Ishikawa (cell line): ENCODE measurements at regions not wholly inside any gene's neighbourhood (a gene's known extent, or its start where the extent isn't known, plus 50 kb on each side); places are given as distances from the start of the nearest gene placed in this dataset.

Experiments
- CEBPB ChIP-seq: IDR thresholded peaks from 2 replicates; pipeline ENCODE4 v1.6.1; 2012
- CREB1 ChIP-seq: IDR thresholded peaks from 2 replicates; pipeline ENCODE4 v1.6.1; 2012; ENCODE audit warnings: low read depth
- EGR1 ChIP-seq: IDR thresholded peaks from 2 replicates; pipeline ENCODE4 v1.6.1; 2012
- EP300 ChIP-seq: IDR thresholded peaks from 2 replicates; pipeline ENCODE4 v1.6.1; 2012; ENCODE audit warnings: borderline replicate concordance
- FOXM1 ChIP-seq: IDR thresholded peaks from 2 replicates; pipeline ENCODE4 v1.6.1; 2012; ENCODE audit warnings: low read depth, borderline replicate concordance
- MAX ChIP-seq: IDR thresholded peaks from 2 replicates; pipeline ENCODE4 v1.6.1; 2012
- NFIC ChIP-seq: IDR thresholded peaks from 2 replicates; pipeline ENCODE4 v1.6.1; 2012
- RAD21 ChIP-seq: IDR thresholded peaks from 2 replicates; pipeline ENCODE4 v1.6.1; 2012; ENCODE audit warnings: low read depth
- TAF1 ChIP-seq: IDR thresholded peaks from 2 replicates; pipeline ENCODE4 v1.6.1; 2012; ENCODE audit warnings: low read depth, mild to moderate bottlenecking
- TEAD4 ChIP-seq: IDR thresholded peaks from 2 replicates; pipeline ENCODE4 v1.6.1; 2012
- USF1 ChIP-seq: IDR thresholded peaks from 2 replicates; pipeline ENCODE4 v1.6.1; 2012
- YY1 ChIP-seq: IDR thresholded peaks from 2 replicates; pipeline ENCODE4 v1.6.1; 2012; ENCODE audit warnings: low read depth
- TF ChIP-seq, protein P1 (sequence below): IDR thresholded peaks from 2 replicates; pipeline ENCODE4 v1.6.1; 2012; ENCODE audit warnings: low read depth, mild to moderate bottlenecking

DNA sequence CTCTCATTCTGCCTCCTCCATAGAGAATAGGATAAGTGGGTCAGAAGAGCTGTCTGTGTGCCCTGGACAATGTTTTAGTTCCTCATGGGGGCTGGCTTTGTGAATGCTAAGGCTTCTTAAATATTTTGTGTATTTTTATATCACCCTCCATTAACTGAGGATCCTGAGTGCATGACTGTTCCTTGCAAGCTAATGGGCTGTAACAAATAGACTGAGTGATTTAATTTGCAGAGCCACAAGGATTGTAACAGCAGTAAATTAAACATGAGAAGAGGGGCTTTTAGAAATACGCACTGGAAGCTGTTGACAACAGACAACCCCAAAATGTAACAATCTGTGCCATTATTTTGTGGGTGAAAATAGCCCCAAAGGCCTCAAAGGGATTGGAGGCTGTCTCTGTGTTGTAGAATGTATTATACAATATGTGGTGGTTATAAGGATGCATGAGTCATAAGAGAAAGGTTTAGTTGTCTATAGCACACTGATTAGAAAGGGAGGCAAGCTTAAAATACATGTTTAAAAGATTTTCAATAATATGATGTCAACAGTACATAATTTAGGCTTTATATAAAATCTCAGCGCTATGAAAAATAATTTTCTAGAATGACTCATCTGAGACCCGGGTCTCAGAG lies 152.7 kb upstream of the ACTBL2 start:
- TF ChIP-seq EGR1 (no peak), CREB1 (no peak), EP300 (no peak), CEBPB (no peak), TAF1 (no peak), YY1 (no peak), RAD21 (no peak), USF1 (no peak), FOXM1 (no peak), MAX (no peak), NFIC (no peak), TEAD4 (no peak)
- TF ChIP-seq, protein P1, sequence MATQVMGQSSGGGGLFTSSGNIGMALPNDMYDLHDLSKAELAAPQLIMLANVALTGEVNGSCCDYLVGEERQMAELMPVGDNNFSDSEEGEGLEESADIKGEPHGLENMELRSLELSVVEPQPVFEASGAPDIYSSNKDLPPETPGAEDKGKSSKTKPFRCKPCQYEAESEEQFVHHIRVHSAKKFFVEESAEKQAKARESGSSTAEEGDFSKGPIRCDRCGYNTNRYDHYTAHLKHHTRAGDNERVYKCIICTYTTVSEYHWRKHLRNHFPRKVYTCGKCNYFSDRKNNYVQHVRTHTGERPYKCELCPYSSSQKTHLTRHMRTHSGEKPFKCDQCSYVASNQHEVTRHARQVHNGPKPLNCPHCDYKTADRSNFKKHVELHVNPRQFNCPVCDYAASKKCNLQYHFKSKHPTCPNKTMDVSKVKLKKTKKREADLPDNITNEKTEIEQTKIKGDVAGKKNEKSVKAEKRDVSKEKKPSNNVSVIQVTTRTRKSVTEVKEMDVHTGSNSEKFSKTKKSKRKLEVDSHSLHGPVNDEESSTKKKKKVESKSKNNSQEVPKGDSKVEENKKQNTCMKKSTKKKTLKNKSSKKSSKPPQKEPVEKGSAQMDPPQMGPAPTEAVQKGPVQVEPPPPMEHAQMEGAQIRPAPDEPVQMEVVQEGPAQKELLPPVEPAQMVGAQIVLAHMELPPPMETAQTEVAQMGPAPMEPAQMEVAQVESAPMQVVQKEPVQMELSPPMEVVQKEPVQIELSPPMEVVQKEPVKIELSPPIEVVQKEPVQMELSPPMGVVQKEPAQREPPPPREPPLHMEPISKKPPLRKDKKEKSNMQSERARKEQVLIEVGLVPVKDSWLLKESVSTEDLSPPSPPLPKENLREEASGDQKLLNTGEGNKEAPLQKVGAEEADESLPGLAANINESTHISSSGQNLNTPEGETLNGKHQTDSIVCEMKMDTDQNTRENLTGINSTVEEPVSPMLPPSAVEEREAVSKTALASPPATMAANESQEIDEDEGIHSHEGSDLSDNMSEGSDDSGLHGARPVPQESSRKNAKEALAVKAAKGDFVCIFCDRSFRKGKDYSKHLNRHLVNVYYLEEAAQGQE = no peak
